ENCODE measurements at regions not wholly inside any gene's neighbourhood (a gene's known extent, or its start where the extent isn't known, plus 50 kb on each side); places are given as distances from the start of the nearest gene placed in this dataset.

DNA sequence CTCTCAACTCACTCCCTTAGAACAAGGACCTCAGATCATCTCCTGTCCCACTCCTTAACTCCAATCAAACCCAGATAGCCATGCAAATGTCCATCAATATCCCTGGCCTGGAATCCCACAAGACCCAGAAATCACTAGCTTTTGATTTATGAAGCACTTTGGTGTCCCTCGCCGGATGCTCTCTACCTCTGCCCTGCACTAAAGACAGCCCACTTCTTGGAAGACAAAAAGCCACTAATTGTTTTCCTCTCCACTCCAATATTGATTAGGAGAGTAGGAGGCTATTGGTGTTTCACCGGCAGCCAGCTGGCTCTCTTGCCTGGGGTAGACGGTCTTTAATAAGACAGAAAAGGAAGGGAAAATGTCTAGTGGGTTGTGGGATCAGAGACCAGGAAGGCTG is 221.2 kb downstream of the BUD13 start:
- no peak for DNase-seq

DNA sequence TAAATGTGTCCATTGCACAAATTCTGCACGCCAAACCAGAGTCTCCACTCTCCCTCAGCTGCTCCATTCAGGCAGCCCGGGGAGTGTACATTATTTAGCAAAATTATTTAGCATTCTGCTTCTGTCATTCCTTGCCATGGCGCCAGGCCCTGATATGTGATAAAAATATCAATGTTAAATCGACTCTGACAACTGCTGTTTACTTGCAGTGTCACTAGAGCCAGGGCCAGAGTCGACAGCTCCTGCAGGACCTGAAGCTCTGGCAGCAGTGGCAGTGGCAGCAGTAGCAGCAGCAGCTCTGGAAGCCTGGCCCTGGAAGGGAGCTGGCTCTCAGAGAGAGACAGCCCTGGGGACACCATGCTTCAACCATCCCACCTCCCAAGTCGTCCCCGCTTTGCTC is 224.5 kb downstream of the BUD13 start:
- no peak for DNase-seq

DNA sequence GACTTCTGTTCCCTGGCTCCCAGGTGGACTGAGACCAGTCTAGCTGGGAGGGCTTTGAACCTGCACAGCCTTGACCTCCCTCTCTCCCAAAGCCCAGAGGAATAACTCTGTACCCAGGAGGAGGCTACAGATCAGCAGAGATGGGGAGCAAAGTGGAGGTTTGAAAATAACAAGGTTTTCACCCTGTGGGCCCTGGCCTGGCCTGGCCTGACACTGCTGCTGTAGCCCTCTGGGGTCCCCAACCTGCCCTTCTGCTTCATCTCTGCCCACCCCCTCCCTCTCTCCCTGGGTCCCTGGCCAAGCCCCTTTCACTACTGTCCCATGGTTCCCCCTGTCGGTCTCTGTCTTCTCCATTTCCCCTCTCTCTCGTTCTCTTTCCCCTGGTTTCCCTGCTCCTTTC is 225.2 kb downstream of the BUD13 start:
- no peak for DNase-seq

DNA sequence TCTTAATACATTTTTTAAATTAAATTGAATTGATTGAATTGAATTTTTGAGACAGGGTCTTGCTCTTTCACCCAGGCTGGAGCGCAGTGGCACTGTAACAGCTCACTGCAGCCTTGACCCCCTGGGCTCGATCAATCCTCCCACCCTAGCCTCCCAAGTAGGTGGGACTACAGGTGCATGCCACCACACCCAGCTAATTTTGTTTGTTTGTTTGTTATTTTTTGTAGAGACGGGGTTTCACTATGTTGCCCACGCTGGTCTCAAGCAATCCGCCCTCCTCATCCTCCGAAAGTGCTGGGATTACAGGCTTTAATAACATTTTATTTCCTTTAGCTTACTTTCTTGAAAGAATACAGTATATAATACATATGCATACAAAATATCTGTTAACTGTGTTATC is 226.9 kb downstream of the BUD13 start:
- DNase-seq = no peak

DNA sequence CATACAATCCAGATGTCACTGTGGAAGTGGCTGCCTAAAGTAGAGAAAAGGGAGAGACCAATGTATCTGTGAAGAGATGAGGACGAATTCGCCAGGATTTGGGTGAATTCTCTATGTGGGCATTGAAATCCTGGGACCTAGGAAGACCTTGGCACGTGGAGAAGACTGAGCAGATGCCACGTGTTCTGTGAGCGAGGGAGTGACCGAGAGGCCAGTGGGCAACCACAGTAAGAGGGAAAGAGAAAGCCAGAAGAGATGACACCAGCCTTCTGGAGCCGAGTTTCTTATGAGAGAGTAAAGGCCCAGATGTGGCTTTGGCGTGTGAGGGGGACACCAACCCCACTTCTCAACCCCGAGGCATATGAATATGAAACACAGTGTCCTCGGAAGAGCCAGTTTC is 228.1 kb downstream of the BUD13 start:
- no peak for DNase-seq

DNA sequence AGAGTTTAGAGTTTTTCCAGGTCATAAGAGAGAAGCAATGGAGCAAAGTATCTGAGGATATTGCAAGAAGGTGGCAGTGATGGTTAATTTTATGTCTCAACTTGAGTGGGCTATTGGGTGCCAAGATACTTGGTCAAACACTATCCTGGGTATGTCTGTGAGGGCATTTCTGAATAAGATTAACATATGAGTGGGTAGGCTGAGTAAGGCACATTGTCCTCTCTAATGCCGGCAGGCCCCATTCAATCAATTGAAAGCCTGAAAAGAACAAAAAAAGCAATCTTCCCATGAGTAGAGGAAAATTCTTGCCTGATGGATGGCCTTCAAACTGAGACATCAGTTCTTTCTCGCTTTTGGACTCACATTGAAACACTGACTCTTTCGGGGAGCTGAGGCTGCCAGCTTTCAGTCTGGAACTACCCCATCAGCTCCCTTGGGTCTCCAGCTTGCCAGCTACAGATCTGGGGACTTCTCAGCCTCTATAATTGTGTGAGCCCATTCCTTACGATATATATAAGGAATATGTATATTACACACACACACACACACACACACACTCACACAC is 228.8 kb downstream of the BUD13 start:
- no peak for DNase-seq

DNA sequence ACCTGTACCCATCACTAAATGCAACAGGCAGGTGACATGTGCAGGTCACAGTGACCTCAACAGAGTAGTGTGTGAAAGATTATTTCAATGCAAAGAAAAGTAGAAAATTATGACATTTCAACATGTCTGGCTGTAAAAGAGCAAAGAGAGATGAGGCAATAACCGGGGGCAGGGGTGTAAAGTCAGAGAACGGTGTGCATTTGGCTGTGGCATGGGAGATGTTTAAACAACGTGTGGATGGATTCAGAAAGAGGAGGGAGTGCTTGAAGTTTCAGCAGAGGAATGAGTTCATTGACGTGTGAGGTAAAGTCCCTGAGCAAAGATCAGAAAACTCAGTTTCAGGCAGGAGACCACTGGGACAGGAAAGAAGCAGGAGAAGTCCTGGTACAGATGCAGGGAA is 229.7 kb downstream of the BUD13 start:
- DNase-seq = no peak

DNA sequence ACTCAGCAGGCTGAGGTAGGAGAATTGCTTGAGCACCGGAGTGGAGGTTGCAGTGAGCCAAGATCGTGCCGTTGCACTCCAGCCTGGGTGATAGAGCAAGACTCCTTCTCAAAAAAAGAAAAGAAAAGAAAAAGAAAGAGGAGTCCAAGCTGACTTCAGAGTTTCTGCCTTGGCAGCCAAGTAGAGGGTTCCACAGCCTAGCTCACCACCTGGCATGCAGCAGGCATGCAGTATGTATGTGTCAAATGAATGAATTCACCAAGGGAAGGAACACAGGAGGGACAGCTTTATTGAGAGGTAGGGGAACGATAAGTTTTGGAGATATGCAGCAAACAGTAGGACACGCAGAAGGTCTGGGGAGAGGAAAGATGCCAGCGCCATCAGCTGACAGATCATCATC is 230.4 kb downstream of the BUD13 start:
- no peak for DNase-seq

DNA sequence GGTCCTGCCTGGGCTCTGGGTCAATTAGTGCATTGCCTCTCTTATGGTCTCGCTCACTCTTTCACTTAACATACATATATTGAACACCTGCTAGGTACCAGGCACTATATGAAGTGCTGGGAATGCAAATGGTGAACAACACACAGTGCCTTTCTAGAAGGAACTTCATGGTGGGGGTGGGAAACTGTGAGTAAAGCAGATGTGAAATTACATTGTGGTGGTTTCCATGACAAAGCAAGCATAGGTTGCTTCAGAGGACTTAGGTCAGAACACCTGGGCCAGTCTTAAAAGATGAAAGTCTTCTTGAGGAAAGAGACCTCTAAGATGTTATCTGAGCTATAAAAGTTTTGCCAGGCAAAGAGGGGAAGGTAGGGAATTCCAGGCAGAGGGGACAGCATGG is 231.3 kb downstream of the BUD13 start:
- DNase-seq = no peak

DNA sequence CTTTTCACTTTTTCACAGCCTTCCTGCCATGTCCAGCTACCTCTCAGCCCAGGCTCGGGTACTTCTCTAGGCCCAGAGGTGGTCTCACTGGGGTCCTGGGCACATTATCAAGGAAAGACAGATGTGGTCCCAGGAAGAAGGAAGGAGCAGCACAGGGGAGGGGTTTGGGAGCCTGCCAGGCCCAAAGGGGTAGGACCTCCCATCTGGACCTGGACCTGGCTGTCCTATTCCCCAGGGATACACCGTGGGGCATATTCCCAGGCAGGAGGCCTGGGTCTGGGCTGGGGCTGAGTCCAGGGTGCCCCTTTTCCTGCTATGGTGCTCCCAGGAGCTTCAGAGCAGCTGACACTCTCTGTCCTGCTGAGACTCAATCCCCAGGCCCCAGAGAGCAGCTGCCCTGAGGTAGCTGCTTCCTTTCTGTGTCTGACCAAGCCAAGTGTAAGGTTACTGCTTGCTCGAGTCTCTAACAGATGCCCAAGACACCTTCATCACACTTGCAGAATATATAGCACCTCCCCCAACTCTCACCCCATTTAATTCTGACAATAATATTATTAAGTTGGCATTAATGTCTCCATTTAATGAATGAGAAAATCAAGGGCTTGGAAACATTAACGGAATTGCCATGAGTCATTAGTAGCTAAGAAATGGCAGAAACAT is 232.0 kb downstream of the BUD13 start:
- no peak for DNase-seq

DNA sequence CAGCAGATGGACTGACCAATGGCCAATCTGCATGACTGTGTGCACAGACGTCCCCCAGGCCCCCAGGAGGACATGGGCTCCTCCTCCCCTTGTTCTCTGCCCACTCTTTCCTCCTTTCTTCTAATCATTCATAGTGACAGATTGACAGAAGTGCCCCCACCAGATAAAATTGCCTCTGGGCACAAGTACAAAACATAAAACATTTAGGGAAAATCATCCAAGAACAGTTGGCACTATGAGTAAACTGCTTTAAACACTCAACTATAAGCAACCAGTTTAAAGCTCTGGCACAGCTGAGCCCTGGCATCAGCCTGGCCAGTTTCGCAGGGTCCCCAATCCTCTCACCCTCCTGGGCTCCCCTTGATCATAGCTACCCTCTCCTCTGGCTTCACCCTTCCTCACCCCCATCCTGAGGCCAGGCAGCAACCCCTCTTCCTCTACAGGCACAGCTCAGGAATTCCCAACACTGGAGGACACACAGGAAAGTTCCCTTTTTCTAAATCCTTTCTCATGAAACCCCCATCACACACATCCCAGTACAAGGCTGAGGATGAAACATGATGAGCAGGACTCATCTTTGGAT is 232.9 kb downstream of the BUD13 start:
- DNase-seq = no peak

DNA sequence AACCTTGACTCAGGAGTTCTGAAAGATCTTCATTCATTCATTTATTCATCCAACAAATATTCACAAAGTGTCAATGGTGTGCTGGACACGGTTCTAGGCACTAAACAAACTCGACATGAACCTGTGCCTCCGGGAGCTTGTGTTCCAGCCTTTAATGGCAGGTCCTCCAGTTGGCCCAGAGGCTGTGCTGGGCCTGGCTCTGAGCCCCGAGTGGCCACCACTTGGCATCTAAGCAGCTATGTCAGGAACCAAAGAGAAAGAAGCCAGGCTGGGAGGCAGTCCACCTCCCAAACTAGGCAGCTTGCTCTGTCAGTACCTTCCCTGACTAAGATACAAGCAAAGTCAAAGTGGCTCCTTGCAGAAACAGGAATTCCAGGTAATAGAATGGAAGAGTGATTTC is 233.6 kb downstream of the BUD13 start:
- no peak for DNase-seq

DNA sequence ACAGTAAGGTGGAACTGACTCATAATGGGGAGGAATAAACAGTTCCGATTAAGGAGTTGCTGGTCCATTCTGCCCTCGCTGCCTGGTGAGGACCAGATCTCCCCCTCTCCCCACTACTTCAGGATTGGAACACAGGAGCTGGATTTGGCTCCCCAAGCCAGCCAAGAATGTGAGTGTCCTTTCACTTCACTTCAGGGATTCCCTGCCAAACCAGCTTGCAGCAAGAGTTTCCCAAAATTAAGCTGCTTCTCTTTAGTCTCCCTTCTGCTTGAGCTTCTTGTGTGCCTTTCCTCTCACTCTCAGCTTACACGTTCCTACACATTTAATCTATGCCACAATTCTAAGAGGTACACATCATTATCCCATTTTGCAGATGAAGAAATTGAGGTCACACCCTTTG is 234.1 kb downstream of the BUD13 start:
- DNase-seq = no peak

DNA sequence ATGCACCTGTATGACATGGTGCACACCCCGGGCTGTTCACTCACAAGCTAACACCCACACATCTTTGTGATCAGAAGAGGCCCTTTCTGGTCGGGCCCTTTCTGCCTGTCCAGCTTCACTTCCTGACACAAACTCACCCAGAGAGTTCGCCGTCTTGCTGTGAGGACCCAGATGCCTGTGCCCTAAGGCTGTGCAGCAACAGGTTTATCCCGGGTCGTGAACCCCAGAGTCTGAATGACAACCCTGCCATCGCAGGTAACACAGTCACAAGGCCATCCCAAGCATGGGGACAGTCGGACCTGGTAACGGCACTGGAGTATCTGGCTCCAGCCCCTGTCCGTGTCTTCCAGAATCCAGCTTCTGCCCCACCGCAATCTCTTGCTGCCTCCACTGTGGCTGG is 235.1 kb downstream of the BUD13 start:
- no peak for DNase-seq

DNA sequence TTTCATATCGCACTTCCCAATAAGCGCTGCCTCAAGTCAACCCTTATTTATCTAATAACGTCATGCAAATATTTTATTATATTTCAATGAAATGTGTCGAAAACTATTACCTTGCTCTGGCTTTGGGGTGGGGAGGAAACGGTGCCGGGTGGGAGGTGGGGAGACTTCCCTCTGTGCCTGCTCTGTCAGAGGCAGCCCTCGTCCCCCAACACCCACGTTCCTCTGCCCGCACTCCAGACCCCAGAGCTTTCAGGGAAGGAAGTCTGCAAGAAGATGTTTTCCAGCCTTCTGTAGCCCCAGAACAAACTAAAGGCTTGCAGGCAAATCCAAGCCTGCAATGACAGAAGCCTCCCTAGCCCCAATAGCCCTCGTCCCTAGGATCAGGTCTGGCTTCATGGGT is 235.7 kb downstream of the BUD13 start:
- no peak for DNase-seq

DNA sequence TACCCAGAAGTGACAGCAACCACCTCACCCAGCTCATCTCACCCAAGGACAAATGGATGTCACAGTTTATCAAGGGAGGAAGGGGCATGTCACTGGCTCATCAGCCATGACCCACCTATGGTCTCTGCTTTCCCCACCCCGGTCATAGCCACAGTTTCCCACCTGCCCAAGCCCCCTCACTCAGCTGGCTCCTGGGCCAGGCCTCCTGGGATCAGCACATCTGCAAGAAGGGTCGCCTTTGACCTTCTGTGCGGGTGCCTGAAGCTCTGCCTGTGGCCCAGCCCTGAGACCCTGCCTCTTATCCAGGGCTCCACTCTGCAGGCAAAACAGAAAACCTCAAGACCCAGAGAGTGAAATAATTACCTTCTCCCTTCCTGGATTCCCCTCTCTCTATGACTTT is 236.4 kb downstream of the BUD13 start:
- no peak for DNase-seq

DNA sequence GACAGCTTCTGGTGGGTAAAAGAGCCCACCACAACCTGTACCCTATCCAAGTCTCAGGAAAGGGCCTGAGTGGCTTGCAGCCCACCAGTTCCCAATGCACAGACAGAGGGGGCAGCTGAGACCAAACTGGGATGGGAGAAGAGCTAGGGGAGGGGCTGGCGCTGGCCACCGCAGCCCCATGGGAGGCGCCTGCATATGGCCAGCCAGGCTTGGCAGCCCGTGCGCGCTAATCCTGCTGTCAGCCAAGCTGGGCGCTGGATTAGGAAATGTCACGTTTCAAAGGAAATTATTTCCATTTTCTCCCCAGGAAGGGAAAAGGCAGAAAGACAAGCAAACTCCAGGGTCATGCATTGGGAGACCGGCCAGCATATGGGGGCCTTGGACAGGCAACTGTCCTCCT is 236.8 kb downstream of the BUD13 start:
- no peak for DNase-seq

DNA sequence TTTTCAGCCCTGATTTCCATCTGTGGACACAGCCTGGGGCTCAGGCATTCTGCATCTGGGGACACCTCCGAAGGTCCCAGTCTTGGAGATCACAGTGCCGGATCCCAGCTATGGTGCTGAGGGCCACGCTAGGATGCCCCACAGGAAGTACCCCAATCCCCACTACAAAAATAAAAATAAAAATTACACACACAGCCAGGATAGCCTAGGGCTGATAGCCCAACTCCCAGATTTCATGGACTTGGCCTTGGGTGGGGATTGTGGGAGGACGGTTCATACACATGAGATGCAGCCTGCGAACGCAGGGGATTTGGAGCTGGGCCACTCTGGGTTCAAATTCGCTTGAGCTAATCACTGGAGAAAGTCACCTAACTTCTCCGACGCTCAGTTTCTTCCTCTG is 237.7 kb downstream of the BUD13 start:
- no peak for DNase-seq

DNA sequence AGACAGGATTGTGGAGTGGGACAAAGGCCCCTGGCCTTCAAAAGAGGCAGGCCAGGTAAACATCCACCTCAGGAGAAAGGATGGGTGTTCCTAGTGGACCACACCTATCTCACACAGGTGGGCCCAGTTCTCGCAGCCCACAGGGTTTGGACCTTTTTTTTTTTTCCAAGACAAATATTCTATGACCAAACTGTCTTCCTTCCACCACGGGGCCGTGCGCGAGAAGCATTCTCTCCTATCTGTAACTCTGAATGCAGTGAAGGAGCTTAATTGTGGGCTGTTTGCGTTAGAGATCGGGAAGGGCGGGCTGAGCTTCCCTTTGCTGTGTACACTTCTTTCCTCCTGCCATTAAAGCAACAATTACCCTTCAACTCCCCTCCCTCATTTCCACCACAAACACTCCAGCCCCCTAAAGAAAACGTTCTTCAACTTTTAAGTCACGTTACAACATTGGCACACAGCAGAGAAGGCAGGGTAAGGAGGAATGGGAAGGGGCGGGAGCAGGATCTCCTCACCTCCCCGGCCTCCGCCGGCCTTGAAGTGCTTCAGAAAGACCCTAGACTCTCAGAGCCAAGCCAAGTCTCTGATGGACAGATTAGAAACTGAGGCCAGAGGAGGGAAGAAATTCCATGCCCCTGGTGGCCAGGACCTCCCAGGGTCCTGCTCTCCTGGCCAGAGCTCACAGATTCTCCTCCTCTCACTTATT is 238.4 kb downstream of the BUD13 start:
- no peak for DNase-seq

DNA sequence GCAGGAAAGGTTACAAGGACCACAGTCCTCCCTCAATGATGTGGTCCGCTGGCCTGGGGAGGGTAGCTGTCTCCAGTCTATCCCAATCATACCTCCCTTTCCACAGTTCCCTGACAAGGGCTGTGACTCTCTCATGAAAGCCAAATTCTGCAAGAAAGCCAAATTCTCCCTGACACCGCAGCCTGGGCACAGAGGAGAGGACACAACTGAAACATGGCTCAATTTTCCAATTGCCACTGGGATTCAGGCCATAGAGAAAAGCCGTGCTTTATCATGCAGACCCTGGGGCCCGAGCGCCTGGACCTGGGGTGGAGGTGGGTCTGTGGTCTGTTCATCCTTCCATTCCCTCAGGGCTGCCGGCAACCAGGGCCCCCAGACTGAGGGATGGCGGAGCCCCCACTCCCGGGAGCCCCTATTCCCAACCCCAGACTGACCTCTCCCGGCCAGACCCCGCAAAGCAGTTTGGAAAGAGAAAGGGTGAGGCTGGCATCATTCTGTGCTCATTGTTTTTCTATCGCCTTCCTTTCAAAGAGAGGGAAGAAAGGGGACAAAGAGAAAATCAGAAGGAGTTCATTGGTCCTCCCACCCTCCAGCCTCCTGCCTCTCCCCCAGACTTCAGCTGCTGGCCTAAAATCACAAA is 239.5 kb downstream of the BUD13 start:
- no peak for DNase-seq

DNA sequence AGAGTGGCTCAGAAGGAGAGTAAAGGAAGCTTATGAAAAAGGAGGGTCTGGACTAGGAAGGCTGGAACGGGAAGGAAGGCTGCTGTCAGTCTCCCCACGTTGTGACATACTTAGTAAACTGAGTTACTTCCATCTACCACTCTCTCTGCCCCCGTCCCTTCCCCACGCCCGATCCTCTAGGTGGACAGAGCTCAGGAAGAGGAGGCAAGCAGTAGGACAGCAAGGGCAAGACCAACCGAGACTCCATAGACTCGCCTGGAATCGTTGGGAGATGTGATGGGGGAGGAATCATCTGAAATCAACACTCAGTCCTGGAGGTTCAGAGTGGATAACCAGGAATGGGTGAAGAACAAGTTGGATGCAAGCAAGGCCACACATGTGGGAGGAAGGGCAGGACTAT is 240.7 kb downstream of the BUD13 start:
- DNase-seq = no peak

DNA sequence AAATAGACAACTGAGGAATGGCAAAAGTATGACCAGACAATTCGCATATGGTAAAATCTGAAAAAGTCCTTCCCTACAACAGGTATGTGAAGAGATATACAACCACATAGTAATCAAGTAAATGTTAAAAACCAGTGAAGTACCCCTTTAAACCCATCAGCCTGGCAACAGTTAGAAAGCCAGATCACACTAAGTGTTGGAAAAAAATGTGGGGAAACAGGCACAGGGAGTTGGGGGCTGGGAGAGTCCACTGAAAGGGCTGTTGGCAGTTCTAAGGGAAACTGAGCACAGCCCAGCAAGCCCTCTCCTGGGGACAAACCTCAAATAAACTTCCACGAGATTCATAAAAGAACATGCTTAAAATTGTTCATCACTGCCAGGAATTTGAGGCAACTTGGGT is 242.1 kb downstream of the BUD13 start:
- DNase-seq = no peak

DNA sequence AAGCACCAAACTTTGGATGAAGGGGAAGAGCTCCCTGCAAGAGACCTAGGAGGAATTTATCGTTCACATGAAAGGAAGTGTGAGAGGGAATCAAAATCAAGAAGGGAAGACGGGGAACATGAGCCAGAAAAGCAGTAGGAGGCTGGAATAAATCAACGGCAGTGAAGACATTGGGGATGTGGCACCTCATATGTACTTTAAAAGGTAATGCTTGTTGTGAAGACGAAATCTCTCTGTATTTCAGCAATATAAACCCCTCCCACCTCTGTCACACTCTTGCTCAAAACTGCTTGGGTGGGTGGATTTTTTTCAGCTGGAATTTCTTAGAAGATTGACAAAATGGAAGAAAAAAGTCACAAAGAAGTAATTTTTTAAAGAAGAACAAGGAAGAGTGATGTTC is 243.5 kb downstream of the BUD13 start:
- DNase-seq = no peak

Data from hematopoietic multipotent progenitor cell treated with erythropoietin and hydrocortisone succinate and interleukin-3 and kit ligand, for 6 days (in vitro differentiated cells).